GM21526 (cell line): ENCODE measurements at regions not wholly inside any gene's neighbourhood (a gene's known extent, or its start where the extent isn't known, plus 50 kb on each side); places are given as distances from the start of the nearest gene placed in this dataset.
"Not testable (repeated sequence)": the region's sequence is repeated elsewhere in the genome, so short reads cannot be mapped to it uniquely, and the experiment has no call there.

Experiments
- ATAC-seq: cut with Tn5 transposase; IDR thresholded peaks from one replicate; pipeline ENCODE4 v1.9.1; 2021; ENCODE audit warnings: moderate library complexity; ENCODE audit not compliant: unreplicated experiment, low FRiP score

- no peak for ATAC-seq
Measured at GRCh38 chr5:54885636-54886035, 99.8 kb downstream of the ESM1 start.

- ATAC-seq = no peak
Measured at GRCh38 chr5:54884195-54884536, 101.2 kb downstream of the ESM1 start.

- ATAC-seq = no peak
Measured at GRCh38 chr5:54883374-54884194, 101.8 kb downstream of the ESM1 start.

- no peak for ATAC-seq
Measured at GRCh38 chr5:54882841-54883240, 102.6 kb downstream of the ESM1 start.

GRCh38 chr5:54882101-54882500, 103.3 kb downstream of the ESM1 start:
- no peak for ATAC-seq

GRCh38 chr5:54881286-54882005, 103.9 kb downstream of the ESM1 start:
- ATAC-seq = no peak

- ATAC-seq = no peak
Measured at GRCh38 chr5:54876976-54877375, 108.4 kb downstream of the ESM1 start.

GRCh38 chr5:54876556-54876955, 108.8 kb downstream of the ESM1 start:
- ATAC-seq = no peak

- no peak for ATAC-seq
Measured at GRCh38 chr5:54874337-54875021, 110.9 kb downstream of the ESM1 start.

GRCh38 chr5:54873691-54874090, 111.7 kb downstream of the ESM1 start:
- ATAC-seq = no peak

GRCh38 chr5:54872810-54873209, 112.6 kb downstream of the ESM1 start:
- ATAC-seq = no peak

GRCh38 chr5:54870271-54870670, 115.1 kb downstream of the ESM1 start:
- no peak for ATAC-seq

GRCh38 chr5:54869691-54870090, 115.7 kb downstream of the ESM1 start:
- no peak for ATAC-seq

GRCh38 chr5:54868511-54869483, 116.6 kb downstream of the ESM1 start:
- ATAC-seq = no peak

- ATAC-seq = no peak
Measured at GRCh38 chr5:54867310-54867944, 118.0 kb downstream of the ESM1 start.

- ATAC-seq = not testable (repeated sequence)
Measured at GRCh38 chr5:54864911-54865515, 120.4 kb downstream of the ESM1 start.

GRCh38 chr5:54862036-54862435, 123.4 kb downstream of the ESM1 start:
- ATAC-seq = no peak

GRCh38 chr5:54861212-54861894, 124.0 kb downstream of the ESM1 start:
- no peak for ATAC-seq

GRCh38 chr5:54860321-54860720, 125.1 kb downstream of the ESM1 start:
- no peak for ATAC-seq
